C4-2B (cell line): ENCODE measurements at regions not wholly inside any gene's neighbourhood (a gene's known extent, or its start where the extent isn't known, plus 50 kb on each side); places are given as distances from the start of the nearest gene placed in this dataset.

ENCODE experiments used
- CTCF ChIP-seq: fragments of 450-650 bp; conservative IDR thresholded peaks from 2 replicates; pipeline ENCODE4 v1.5.1; 2017; ENCODE audit warnings: mild to moderate bottlenecking
- ZFX ChIP-seq: fragments of 450-650 bp; IDR thresholded peaks from 2 replicates; pipeline ENCODE4 v1.6.1; 2017

- TF ChIP-seq CTCF (no peak), ZFX (no peak)
These were observed 339.1 kb upstream of the POU1F1 start for GRCh38 chr3:87615506-87615905.
